Gastroesophageal sphincter (tissue), 4 donors: ENCODE measurements at regions not wholly inside any gene's neighbourhood (a gene's known extent, or its start where the extent isn't known, plus 50 kb on each side); places are given as distances from the start of the nearest gene placed in this dataset.
A peak's percentile ranks its signal among the peaks of the same experiment; 100 is the strongest.

ENCODE experiments used
- ATAC-seq: fragments of 150-250 bp; one replicate; pipeline ENCODE4 v1.9.1; 2016; ENCODE audit warnings: mild to moderate bottlenecking, moderate library complexity
- H3K27ac ChIP-seq, 4 donors: fragments of 200-600 bp; sonication (generic) in 3 of 4; 1 replicate in 3 of 4; 2 replicates in 1 of 4; pipeline ENCODE4 v1.5.1; 2016 to 2019
- H3K27me3 ChIP-seq: fragments of 200-600 bp; sonication (generic); one replicate; pipeline ENCODE4 v1.5.1; 2019
- H3K36me3 ChIP-seq, 2 donors: fragments of 200-600 bp; sonication (generic); one replicate each; pipeline ENCODE4 v1.5.1; 2019; ENCODE audit warnings: control low read depth in 1 of 2
- H3K4me1 ChIP-seq, 3 donors: fragments of 200-600 bp; sonication (generic); 1 replicate in 2 of 3; 2 replicates in 1 of 3; pipeline ENCODE4 v1.5.1; 2016 to 2019; ENCODE audit warnings: control low read depth in 2 of 3
- H3K4me3 ChIP-seq, 2 donors: fragments of 200-600 bp; sonication (generic); one replicate each; pipeline ENCODE4 v1.5.1; 2019; ENCODE audit warnings: mild to moderate bottlenecking in 1 of 2, moderate library complexity in 1 of 2
- H3K9me3 ChIP-seq, 3 donors: fragments of 200-600 bp; sonication (generic); one replicate each; pipeline ENCODE4 v1.5.1; 2017 to 2019; ENCODE audit warnings: control low read depth in 2 of 3
- EP300 ChIP-seq: sonication (generic); formaldehyde crosslinking; IDR thresholded peaks from one replicate; pipeline ENCODE4 v1.6.1; 2017; ENCODE audit warnings: antibody characterized with exemption, mild to moderate bottlenecking
- POLR2A ChIP-seq, 2 donors: fragments of 450-650 bp; IDR thresholded peaks; one replicate each; pipeline ENCODE4 v1.6.1; 2017; ENCODE audit warnings: antibody characterized with exemption in 2 of 2, mild to moderate bottlenecking in 2 of 2, moderate library complexity in 1 of 2
- POLR2AphosphoS5 ChIP-seq: sonication (generic); formaldehyde crosslinking; IDR thresholded peaks from one replicate; pipeline ENCODE4 v1.6.1; 2017; ENCODE audit warnings: antibody characterized with exemption
- WGBS, 2 donors: methylation state at CpG; one replicate each; pipeline ENCODE4 v1.1.5; 2018; ENCODE audit warnings: low coverage in 1 of 2; 5-methylcytosine and 5-hydroxymethylcytosine counted together
- TF ChIP-seq, protein P1 (sequence below), 4 experiments: fragments of 200-600 bp in 2 of 4; fragments of 450-650 bp in 2 of 4; sonication (generic) in 1 of 4; IDR thresholded peaks; one replicate each; pipeline ENCODE4 v1.5.1; 2017 to 2019; ENCODE audit warnings: antibody characterized with exemption in 4 of 4, mild to moderate bottlenecking in 2 of 4, moderate library complexity in 2 of 4

DNA sequence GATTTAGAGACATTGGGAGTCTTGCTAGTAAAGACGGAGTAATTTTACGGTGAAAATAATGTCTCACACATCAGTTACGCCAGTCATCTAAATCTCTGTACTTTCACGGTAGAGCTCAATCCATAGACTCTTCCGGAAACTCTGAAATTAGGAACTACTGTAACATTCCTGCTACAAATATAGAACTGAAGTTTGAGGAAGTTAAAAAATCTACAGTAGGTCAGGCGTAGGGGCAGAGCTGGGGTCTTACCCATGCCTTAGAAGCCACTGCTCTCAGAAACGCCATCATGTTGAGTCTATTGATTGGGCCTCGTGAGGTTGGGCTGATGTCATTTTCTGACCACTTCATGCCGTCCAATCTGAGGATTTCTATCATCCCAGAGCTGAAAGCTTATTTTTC is 1029.8 kb upstream of the TMEM132C start:
- Histone ChIP-seq H3K36me3 (no peaks in the 10 kb centered on the region), H3K27ac (no peak overlapping the region), H3K4me3 (no peak overlapping the region), H3K27me3 (no peaks in the 10 kb centered on the region), H3K9me3 (no peaks in the 10 kb centered on the region), H3K4me1 (no peaks in the 10 kb centered on the region)
- no peak for ATAC-seq
- WGBS, 2 donors, result 76 to 80% methylated on average over 1 to 9 of the region's 9 CpGs
- TF ChIP-seq, protein P1, sequence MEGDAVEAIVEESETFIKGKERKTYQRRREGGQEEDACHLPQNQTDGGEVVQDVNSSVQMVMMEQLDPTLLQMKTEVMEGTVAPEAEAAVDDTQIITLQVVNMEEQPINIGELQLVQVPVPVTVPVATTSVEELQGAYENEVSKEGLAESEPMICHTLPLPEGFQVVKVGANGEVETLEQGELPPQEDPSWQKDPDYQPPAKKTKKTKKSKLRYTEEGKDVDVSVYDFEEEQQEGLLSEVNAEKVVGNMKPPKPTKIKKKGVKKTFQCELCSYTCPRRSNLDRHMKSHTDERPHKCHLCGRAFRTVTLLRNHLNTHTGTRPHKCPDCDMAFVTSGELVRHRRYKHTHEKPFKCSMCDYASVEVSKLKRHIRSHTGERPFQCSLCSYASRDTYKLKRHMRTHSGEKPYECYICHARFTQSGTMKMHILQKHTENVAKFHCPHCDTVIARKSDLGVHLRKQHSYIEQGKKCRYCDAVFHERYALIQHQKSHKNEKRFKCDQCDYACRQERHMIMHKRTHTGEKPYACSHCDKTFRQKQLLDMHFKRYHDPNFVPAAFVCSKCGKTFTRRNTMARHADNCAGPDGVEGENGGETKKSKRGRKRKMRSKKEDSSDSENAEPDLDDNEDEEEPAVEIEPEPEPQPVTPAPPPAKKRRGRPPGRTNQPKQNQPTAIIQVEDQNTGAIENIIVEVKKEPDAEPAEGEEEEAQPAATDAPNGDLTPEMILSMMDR (IDR thresholded peaks at IDR 0.05), result no peak
- TF ChIP-seq POLR2AphosphoS5 (no peak), EP300 (no peak), POLR2A (IDR thresholded peaks at IDR 0.05) (no peak)

DNA sequence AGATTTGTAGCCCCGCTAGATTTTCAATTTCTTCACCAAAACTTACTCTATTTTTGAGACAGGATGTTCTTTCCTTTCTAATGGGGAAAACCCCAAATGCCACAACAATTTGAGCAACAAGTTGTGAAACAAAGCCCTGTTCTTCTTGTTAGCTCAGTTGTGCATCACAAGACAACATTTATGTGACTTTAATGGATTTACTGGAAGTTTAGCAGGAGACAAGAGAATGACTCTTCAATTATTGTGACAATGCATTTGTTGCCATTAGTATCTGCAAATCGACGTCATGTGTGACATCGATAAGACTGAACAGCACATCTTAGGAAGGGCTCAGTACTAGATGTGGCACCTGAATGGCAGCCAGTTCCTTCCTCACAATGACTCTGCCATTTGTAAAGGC is 1028.9 kb upstream of the TMEM132C start:
- Histone ChIP-seq H3K36me3 (no peaks in the 10 kb centered on the region), H3K9me3 (no peaks in the 10 kb centered on the region), H3K27ac (no peak overlapping the region), H3K4me3 (no peak overlapping the region), H3K27me3 (no peaks in the 10 kb centered on the region), H3K4me1 (no peaks in the 10 kb centered on the region)
- 82 to 84% methylated on average over 4 of the region's 4 CpGs for WGBS, 2 donors
- no peak for TF ChIP-seq POLR2AphosphoS5
- no peak for TF ChIP-seq POLR2A (IDR thresholded peaks at IDR 0.05)
- TF ChIP-seq, protein P1 (IDR thresholded peaks at IDR 0.05), result no peak
- no peak for TF ChIP-seq EP300
- no peak for ATAC-seq

DNA sequence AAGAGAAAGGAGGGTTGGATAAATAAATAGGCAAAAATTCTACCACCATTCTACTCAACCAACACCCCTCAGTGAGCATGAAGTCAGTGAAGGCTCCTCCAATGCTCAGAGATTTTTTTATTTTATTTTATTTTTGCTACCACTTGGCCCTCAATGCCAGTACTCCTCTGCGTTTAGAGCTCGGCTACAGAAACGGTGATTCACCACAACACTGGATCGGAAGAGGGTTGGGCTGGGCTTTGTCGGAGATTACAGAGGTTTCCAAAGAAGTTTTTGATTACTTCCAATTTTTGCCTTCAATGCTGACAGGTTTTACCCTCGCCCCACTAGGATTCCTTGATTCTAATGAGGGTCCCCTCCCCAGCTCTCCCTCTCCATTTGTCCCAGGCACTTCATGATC is 1027.2 kb upstream of the TMEM132C start:
- TF ChIP-seq, protein P1 (IDR thresholded peaks at IDR 0.05), result no peak
- no peak for TF ChIP-seq POLR2AphosphoS5
- TF ChIP-seq POLR2A (IDR thresholded peaks at IDR 0.05), result no peak
- TF ChIP-seq EP300, result no peak
- H3K27me3 ChIP-seq, result no peaks in the 10 kb centered on the region
- no peak for ATAC-seq
- no peak overlapping the region for H3K27ac ChIP-seq
- H3K4me3 ChIP-seq, result no peak overlapping the region
- 63 to 83% methylated on average over 5 of the region's 6 CpGs for WGBS, 2 donors
- H3K36me3 ChIP-seq, result no peaks in the 10 kb centered on the region
- H3K4me1 ChIP-seq, result no peaks in the 10 kb centered on the region
- no peaks in the 10 kb centered on the region for H3K9me3 ChIP-seq

DNA sequence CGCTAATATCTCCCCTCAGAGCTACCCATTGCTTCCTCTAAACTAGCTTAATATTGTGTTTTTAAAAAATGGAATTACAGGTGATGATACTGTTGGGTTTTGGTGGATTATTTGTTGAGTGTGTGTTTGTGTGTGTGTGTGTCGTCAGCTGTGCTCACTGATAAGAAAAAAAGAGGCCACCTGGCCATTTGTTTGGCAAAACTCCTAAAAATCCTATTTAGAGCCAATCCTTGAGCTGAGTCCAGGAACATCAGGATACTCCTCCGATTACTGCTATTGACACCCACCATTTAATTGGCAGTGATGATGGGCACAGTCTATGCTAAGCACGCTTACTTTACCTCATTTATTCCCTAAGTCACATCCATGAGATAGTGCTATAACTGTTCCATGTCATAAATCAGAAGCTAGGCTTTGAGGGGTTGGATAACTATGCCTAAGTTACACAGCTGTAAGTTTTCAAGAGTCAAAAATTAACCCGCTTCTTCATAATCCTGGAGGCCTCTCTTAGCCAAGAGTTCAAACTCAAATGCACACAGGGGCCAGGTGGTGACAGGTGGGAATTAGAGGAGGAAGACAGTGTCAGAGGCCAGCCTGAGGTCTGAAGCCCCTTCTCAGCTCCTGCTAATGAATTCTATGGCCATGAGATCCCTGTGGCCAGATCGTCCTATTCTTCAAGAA is 1026.6 kb upstream of the TMEM132C start:
- Histone ChIP-seq H3K4me3 (no peak overlapping the region), H3K27ac (no peak overlapping the region), H3K9me3 (no peaks in the 10 kb centered on the region), H3K27me3 (no peaks in the 10 kb centered on the region), H3K36me3 (no peaks in the 10 kb centered on the region), H3K4me1 (no peaks in the 10 kb centered on the region)
- ATAC-seq, result no peak
- WGBS, 2 donors, result 57 to 58% methylated on average over 5 to 6 of the region's 6 CpGs
- TF ChIP-seq EP300 (no peak), POLR2A (IDR thresholded peaks at IDR 0.05) (no peak), POLR2AphosphoS5 (no peak)
- TF ChIP-seq, protein P1 (IDR thresholded peaks at IDR 0.05), result no peak

DNA sequence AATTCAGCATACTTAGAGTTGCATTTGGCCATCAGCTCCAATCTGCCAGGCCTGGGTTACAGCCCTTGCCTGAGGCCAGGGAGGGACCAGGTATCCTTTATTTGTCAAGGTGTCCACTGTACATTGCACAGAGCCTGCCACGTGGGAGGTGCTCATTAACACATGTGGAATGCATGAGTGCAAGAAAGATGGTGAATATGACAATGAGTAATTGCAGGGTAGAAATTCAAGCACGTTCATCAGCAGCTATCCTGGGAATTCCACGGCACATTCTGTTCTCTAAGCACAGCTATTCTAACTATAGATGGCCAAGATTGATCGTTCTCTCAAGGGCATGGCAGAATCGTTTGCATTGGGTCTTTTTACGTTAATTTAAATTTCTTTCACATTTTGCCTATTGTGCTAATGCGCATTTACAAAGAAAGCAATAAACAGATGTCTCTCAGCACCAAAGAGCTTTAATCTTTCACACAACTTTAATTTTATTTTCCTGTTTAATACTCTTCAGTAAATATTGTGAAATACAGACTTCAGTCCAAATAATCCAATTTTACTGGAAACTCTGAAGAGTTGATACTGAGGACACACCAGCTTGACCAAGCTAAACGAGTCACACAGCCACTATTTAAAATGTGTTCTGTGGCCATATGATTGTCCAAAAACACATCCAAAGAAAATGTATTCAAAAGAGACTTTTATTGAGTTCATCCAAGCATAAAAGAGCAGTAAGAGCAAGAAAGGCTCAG is 1025.7 kb upstream of the TMEM132C start:
- no peak for TF ChIP-seq POLR2AphosphoS5
- 61 to 64% methylated on average over 7 to 8 of the region's 8 CpGs for WGBS, 2 donors
- no peaks in the 10 kb centered on the region for H3K4me1 ChIP-seq
- no peak overlapping the region for H3K4me3 ChIP-seq
- no peaks in the 10 kb centered on the region for H3K27me3 ChIP-seq
- no peak overlapping the region for H3K27ac ChIP-seq
- H3K9me3 ChIP-seq, result no peaks in the 10 kb centered on the region
- H3K36me3 ChIP-seq, result no peaks in the 10 kb centered on the region
- peak; percentile 61 for ATAC-seq
